IPS DF 4.7 (cell line): ENCODE measurements at regions not wholly inside any gene's neighbourhood (a gene's known extent, or its start where the extent isn't known, plus 50 kb on each side); places are given as distances from the start of the nearest gene placed in this dataset.
"Not testable (repeated sequence)": the region's sequence is repeated elsewhere in the genome, so short reads cannot be mapped to it uniquely, and the experiment has no call there.

ENCODE experiments used
- DNase-seq: peaks from one replicate; pipeline ENCODE4 v3.0.0-alpha.2; 2013; ENCODE audit warnings: low spot score; ENCODE audit errors: extremely low read depth

DNA sequence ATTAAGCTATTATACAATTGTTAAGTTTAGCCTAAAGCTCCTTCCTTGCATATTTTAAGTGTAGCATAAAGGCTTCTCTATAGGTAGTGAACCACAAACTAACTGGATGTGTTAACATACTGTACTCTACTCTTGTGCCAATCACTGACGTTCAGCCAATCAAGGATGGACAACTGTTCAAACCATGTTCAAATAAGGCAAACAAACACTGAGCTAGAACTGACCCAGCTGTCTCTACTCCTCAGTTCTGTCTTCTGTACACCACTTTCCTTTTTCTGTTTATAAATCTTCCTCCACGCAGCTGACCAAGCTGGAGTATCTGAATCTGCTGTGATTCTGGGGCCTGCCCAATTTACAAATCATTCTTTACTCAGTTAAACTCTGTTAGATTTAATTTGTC, 188.7 kb upstream of the MBL2 start:
- no peak for DNase-seq

DNA sequence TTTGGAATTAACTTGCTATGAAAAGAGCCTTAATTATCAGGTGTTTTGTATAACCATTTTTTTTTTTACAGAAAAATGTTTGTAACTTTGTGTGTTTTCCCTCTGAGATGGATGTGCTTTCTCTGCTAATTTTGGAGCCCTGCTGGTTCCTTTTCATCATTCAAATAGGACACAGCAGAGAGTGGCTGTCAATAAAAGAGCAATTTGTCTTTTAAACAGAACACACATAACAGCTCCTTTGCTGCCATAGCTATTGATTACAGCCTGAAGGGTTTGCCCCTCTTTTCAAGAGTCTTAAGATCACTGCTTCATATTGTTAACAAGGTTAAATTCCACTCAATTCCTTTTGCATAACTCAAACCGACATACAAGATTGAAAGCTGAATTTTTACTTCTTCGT, 187.2 kb upstream of the MBL2 start:
- no peak for DNase-seq

DNA sequence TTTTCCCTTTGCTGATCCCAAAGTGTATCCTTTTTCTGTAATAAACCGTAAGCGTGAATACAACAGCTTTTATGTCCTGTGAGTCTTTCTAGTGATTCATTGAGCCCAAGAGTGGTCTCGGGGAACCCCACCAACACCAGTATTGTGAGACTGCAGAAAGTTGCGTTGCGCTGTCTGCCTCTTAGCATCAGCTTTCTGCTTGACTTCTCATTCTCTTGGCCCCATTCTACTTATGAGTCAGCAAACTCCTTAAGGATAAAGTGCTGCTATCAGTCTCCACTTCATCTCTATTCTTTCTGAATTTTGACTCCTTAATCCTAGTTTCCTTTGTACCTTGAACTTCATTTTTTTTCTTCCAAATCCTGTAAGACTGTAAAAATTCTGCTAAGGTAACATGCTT, 184.3 kb upstream of the MBL2 start:
- no peak for DNase-seq

DNA sequence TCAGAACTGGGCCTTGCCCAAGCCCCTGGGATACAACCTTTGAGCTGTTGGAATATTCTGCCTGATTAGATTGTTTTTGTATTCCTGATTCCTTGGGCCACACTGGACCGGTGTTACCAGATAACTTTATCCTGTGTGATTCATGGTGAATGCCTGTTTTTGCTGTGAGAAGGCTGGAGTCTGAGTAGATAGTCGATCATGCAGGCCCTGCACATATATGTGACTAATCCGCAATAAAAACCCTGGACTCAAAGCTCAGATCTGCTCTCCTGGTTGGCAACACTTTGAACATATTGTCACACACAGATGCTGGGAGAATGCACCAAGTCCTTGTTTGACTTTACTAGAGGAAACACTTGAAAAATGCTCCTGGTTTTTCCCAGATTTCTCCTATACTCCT, 183.9 kb upstream of the MBL2 start:
- DNase-seq: no peak

- no peak for DNase-seq
These were observed 182.8 kb upstream of the MBL2 start for GRCh38 chr10:52955337-52955736.

DNA sequence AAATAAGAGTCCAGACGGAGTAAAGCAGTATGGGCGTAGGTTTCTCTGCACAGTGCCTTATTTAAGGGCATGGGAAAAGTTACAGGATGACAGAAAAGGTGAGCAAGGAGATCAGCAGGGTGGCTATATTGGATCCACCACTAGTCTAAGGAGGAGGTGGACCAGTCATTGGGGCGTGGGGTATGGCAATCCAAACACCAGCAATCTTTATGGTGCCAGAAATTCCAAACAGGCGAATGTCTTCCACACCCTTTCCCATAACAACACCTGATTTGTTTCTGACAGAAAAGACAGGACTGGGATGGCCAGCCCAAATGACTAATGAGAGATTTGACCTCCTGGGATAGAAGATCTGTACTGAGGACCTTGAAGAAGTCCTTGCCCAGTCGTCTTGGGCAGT, 181.8 kb upstream of the MBL2 start:
- no peak for DNase-seq

- DNase-seq: no peak
These were observed 179.9 kb upstream of the MBL2 start for GRCh38 chr10:52952391-52953055.

GRCh38 chr10:52951824-52952223, 179.2 kb upstream of the MBL2 start:
- DNase-seq: no peak

- DNase-seq: no peak
These were observed 178.0 kb upstream of the MBL2 start for GRCh38 chr10:52950578-52950977.

DNA sequence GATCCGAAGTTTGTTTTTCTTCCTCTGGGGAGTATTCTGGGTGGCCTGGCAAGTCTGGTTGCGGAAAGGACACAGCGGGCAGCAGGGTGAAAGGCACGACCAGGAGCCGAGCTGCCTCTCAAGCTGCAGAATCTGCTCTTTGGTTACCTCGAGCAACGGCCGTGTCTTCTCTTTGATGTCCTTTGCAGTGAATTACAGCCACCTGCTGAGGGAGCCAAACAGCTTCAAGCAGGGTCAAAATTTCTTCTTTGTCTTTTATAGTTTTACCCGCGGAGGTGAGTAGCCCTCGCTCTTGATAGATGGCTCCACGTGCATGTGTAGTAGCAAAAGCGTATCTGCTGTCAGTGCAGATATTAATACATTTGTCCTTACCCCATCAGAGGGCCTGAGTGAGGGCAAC, 177.3 kb upstream of the MBL2 start:
- no peak for DNase-seq

- no peak for DNase-seq
These were observed 173.9 kb upstream of the MBL2 start for GRCh38 chr10:52946486-52946885.

DNA sequence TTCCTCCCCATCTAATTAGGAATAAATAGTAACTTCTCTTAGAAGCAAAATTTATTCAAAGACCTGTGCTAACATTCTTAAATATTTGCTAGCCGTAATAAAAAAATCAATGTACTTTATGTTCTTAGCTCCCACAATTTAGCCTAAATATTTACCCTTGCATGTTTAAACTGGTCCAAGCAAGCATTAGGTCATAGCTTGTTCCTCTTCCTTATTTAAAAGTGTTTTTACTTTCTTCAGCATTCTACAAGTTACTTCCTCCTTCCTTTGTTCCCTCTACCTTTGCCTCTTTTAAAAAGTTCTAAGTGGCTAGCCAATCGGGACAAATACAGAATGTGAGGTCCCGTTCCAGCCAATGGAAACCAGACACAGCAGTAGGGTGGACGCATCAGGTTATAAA, 172.9 kb upstream of the MBL2 start:
- not testable (repeated sequence) for DNase-seq

- DNase-seq: no peak
These were observed 168.3 kb upstream of the MBL2 start for GRCh38 chr10:52940921-52941320.

DNA sequence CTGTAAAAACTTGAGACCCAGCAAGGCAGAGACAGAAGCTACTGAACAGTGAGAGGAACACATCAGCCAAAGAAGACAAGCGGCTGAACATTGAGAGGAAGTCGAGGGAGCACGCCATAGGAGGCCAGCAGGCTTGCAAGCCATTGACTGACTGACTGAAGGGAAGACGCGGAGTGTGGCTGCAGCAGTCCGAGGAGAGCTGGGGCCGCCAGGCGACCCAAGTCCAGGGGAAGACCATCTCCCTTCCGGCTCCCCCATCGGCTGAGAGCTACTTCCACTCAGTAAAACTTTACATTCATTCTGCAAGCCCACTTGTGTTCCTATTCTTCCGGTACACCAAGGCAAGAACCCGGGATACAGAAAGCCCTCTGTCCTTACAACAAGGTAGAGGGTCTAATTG, 167.3 kb upstream of the MBL2 start:
- DNase-seq: no peak

DNA sequence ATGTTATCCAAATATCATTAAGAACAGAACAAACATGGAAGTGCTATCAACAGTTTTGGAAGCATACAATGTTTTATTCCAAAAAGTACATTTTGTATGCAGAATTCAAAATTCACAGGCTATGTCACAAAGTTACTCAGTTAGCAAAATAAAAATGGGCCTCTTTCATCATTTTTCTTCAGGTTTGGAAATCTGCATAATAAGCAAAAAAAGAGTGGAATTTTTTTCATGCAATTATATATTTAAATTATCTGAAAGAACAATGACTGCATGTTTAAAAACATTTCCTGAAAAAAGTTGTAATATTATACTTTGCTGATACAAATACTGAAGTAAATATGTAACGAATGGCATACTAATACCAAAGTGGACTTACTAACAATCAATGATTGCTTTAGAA, 161.2 kb upstream of the MBL2 start:
- DNase-seq: no peak

DNA sequence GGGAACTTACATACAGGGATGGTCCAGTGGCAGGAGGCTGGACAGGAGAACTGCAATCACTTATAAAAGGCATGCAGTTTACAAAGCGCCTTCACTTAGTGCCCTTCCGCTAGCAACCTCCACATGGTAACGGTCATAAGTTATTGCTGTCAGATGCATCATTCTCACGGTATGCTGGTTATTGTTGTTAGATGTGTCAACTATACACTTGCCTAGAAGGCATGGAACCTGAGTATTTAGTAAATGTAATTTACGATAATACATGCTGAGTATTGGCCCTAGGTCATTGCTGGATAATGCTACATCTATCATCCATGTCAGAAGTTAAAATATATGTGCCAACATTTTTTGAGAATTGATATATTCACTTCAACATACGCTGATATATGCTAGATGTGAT, 155.1 kb upstream of the MBL2 start:
- DNase-seq: no peak

DNA sequence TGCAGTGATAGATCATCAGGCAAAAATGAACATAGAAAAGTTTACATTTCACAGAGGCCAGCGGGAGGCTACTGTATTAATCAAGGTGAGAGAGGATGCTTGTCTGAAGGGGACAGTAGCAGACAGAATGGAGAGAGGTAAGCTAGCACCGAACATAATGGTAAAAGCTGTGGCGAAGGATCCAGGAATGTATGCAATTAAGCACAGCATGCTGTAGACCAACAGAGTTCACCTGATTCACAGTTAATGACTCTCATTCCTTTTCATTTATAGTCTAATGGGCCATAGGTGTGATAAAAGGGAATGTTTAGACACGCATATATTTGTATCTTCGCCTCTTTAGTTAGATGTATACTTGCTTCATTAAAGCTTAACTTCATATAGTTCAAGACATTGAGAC, 150.9 kb upstream of the MBL2 start:
- peak; percentile 64 for DNase-seq

GRCh38 chr10:52918714-52919305, 146.2 kb upstream of the MBL2 start:
- no peak for DNase-seq

- DNase-seq: no peak
These were observed 142.8 kb upstream of the MBL2 start for GRCh38 chr10:52915391-52915790.

GRCh38 chr10:52911163-52911562, 138.6 kb upstream of the MBL2 start:
- DNase-seq: no peak

GRCh38 chr10:52908478-52908877, 135.9 kb upstream of the MBL2 start:
- peak; percentile 49 for DNase-seq

- no peak for DNase-seq
These were observed 133.5 kb upstream of the MBL2 start for GRCh38 chr10:52906046-52906445.

GRCh38 chr10:52903397-52903938, 130.9 kb upstream of the MBL2 start:
- DNase-seq: peak; percentile 49
